Nucleus accumbens (tissue), 56 donors: ENCODE measurements at regions not wholly inside any gene's neighbourhood (a gene's known extent, or its start where the extent isn't known, plus 50 kb on each side); places are given as distances from the start of the nearest gene placed in this dataset.
A peak's percentile ranks its signal among the peaks of the same experiment; 100 is the strongest.
"Not testable (repeated sequence)": the region's sequence is repeated elsewhere in the genome, so short reads cannot be mapped to it uniquely, and the experiment has no call there.

Source experiments
- DNase-seq, 56 donors: peaks; one replicate each; lab custom pipeline; 2025; lab: John Stamatoyannopoulos, UW

- no peak for DNase-seq
Measured at GRCh38 chr2:109718139-109718538, 76.0 kb upstream of the RGPD5 start.

- no peak for DNase-seq
Measured at GRCh38 chr2:109719871-109720270, 74.2 kb upstream of the RGPD5 start.

GRCh38 chr2:109720380-109721106, 73.6 kb upstream of the RGPD5 start:
- DNase-seq, result no peak

GRCh38 chr2:109721135-109721534, 73.0 kb upstream of the RGPD5 start:
- DNase-seq, result no peak

GRCh38 chr2:109721626-109722025, 72.5 kb upstream of the RGPD5 start:
- DNase-seq, result no peak

GRCh38 chr2:109722026-109722425, 72.1 kb upstream of the RGPD5 start:
- DNase-seq, result no peak

- DNase-seq, result not testable (repeated sequence)
Measured at GRCh38 chr2:109722640-109723039, 71.5 kb upstream of the RGPD5 start.

GRCh38 chr2:109723153-109723552, 71.0 kb upstream of the RGPD5 start:
- DNase-seq, result not testable (repeated sequence)

- no peak for DNase-seq
Measured at GRCh38 chr2:109724533-109725460, 69.3 kb upstream of the RGPD5 start.

- no peak for DNase-seq
Measured at GRCh38 chr2:109726379-109727270, 67.5 kb upstream of the RGPD5 start.

- no peak for DNase-seq
Measured at GRCh38 chr2:109727929-109728447, 66.1 kb upstream of the RGPD5 start.

- not testable (repeated sequence) for DNase-seq
Measured at GRCh38 chr2:109733746-109734145, 60.4 kb upstream of the RGPD5 start.

- DNase-seq, result peak in 43 of 56 donors; percentile 0 to 67 (median 21)
Measured at GRCh38 chr2:109736177-109736827, 57.8 kb upstream of the RGPD5 start.
